HepG2 (cell line): ENCODE measurements at regions not wholly inside any gene's neighbourhood (a gene's known extent, or its start where the extent isn't known, plus 50 kb on each side); places are given as distances from the start of the nearest gene placed in this dataset.

Source experiments
- DMAP1 ChIP-seq: IDR thresholded peaks from 2 replicates; pipeline ENCODE4 v1.6.1; 2016
- FOXA1 ChIP-seq, 2 experiments: fragments of 450-650 bp in 1 of 2; sonication (generic) in 1 of 2; formaldehyde crosslinking in 1 of 2; IDR thresholded peaks; 2 replicates each; pipeline versions ENCODE4 v1.4.0 to v1.6.1; 2016 to 2020; ENCODE audit warnings: missing genetic modification reagents in 1 of 2
- FOXM1 ChIP-seq: sonication (generic); formaldehyde crosslinking; IDR thresholded peaks from 2 replicates; pipeline ENCODE4 v1.5.0; 2020; ENCODE audit warnings: missing genetic modification reagents
- MAX ChIP-seq: IDR thresholded peaks from 2 replicates; pipeline ENCODE4 v1.6.1; 2012; ENCODE audit warnings: inconsistent platforms
- NFATC3 ChIP-seq: sonication (generic); formaldehyde crosslinking; IDR thresholded peaks from 2 replicates; pipeline ENCODE4 v1.5.1; 2020; ENCODE audit warnings: mild to moderate bottlenecking, missing genetic modification reagents
- NR2F6 ChIP-seq, 2 experiments: IDR thresholded peaks; 2 replicates each; pipeline ENCODE4 v1.6.1; 2016; ENCODE audit warnings: antibody characterized with exemption in 1 of 2, mild to moderate bottlenecking in 1 of 2
- PHF21A ChIP-seq: sonication (generic); formaldehyde crosslinking; IDR thresholded peaks from 2 replicates; pipeline ENCODE4 v1.5.0; 2020; ENCODE audit warnings: mild to moderate bottlenecking, missing genetic modification reagents
- SIN3A ChIP-seq: IDR thresholded peaks from 2 replicates; pipeline ENCODE4 v1.6.1; 2011; ENCODE audit warnings: low read depth, mild to moderate bottlenecking, control low read depth, low read length, borderline replicate concordance
- SNAPC5 ChIP-seq: sonication (generic); formaldehyde crosslinking; IDR thresholded peaks from 2 replicates; pipeline ENCODE4 v1.8.1; 2023; ENCODE audit warnings: mild to moderate bottlenecking, missing genetic modification reagents, borderline replicate concordance
- ZBTB1 ChIP-seq: sonication (generic); formaldehyde crosslinking; IDR thresholded peaks from 2 replicates; pipeline ENCODE4 v1.4.0; 2020; ENCODE audit warnings: missing genetic modification reagents, borderline replicate concordance
- ZBTB46 ChIP-seq: sonication (generic); formaldehyde crosslinking; IDR thresholded peaks from 2 replicates; pipeline ENCODE4 v1.4.0; 2020; ENCODE audit warnings: mild to moderate bottlenecking, missing genetic modification reagents, borderline replicate concordance
- ZKSCAN5 ChIP-seq: sonication (generic); formaldehyde crosslinking; IDR thresholded peaks from 2 replicates; pipeline ENCODE4 v1.5.1; 2020; ENCODE audit warnings: mild to moderate bottlenecking, missing genetic modification reagents
- ZNF121 ChIP-seq: sonication (generic); formaldehyde crosslinking; IDR thresholded peaks from 2 replicates; pipeline ENCODE4 v1.5.0; 2020; ENCODE audit warnings: mild to moderate bottlenecking, missing genetic modification reagents
- ZNF207 ChIP-seq: fragments of 450-650 bp; IDR thresholded peaks from 2 replicates; pipeline ENCODE4 v1.6.1; 2016; ENCODE audit warnings: antibody characterized with exemption, borderline replicate concordance
- ZNF275 ChIP-seq: sonication (generic); formaldehyde crosslinking; IDR thresholded peaks from 2 replicates; pipeline ENCODE4 v1.8.0; 2022; ENCODE audit warnings: missing genetic modification reagents, mild to moderate bottlenecking, inconsistent platforms, borderline replicate concordance
- ZNF556 ChIP-seq: sonication (generic); formaldehyde crosslinking; IDR thresholded peaks from 2 replicates; pipeline ENCODE4 v1.4.0; 2020; ENCODE audit warnings: mild to moderate bottlenecking, missing genetic modification reagents, borderline replicate concordance
- ZNF598 ChIP-seq: sonication (generic); formaldehyde crosslinking; IDR thresholded peaks from 2 replicates; pipeline ENCODE4 v1.5.1; 2020; ENCODE audit warnings: mild to moderate bottlenecking, missing genetic modification reagents, borderline replicate concordance
- ZNF629 ChIP-seq: sonication (generic); formaldehyde crosslinking; conservative IDR thresholded peaks from 2 replicates; pipeline ENCODE4 v1.5.0; 2020; ENCODE audit warnings: missing genetic modification reagents
- TF ChIP-seq, protein P1 (sequence below): sonication (generic); formaldehyde crosslinking; IDR thresholded peaks from 2 replicates; pipeline ENCODE4 v1.4.0; 2020; ENCODE audit warnings: missing genetic modification reagents, borderline replicate concordance
- TF ChIP-seq, protein P2 (sequence below): sonication (generic); formaldehyde crosslinking; IDR thresholded peaks from 2 replicates; pipeline ENCODE4 v1.4.0; 2020; ENCODE audit warnings: missing genetic modification reagents, mild to moderate bottlenecking, borderline replicate concordance

DNA sequence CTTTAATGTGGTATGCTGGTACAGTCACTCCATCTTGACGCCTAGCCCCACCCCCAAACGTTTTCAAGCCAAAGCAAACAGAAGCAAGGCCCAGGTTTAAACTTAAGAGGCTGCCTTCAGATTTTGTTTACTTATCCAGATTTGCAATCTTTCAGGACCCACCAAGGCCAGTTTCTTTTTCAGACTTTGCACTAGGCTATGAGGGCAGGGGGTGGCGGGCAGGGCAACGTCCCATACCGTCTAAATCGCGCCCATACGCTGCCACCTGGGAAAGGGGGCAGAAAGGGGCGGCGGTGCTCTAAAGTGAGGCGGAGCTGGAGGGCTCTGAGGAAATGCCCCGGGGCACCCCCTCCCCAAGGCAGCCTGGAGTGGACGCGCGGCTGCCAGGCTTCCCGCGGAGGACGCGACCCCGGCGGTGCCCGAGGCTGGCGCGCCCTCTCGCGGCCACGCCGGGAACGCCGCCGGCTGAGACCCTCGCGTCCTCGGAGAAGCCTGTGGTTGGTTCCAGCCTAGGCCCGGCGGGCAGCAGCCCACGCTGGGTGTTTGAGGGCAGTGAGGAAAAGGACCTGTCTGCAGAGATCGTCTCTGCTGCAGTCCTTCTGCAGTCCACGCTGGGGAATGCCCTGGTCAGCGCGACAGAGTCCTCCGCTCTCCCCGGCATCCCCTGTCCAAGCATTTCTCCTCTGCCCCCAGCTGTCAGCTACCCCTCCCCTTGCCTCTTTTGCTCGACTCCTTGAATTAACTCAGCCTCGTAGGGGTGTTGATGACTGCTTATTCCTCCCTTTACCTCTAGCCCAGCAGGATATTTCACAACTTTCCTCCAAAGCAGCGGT lies 93.7 kb upstream of the PRNP start (continued):
- no peak for TF ChIP-seq SNAPC5
- peak; percentile 37; the same call in 1 of the 2 replicates for TF ChIP-seq NR2F6 (IDR thresholded peaks at IDR 0.05)
- TF ChIP-seq NR2F6 (CRISPR knock-in tag; IDR thresholded peaks at IDR 0.05), result 0 out of 2 replicates have a peak, but pooled peaks have one; percentile 7
- no peak for TF ChIP-seq SIN3A
- TF ChIP-seq ZBTB1 (CRISPR knock-in tag), result no peak
- TF ChIP-seq ZNF556 (CRISPR knock-in tag), result peak; percentile 92
- no peak for TF ChIP-seq ZBTB46 (CRISPR knock-in tag)
- no peak; the same call in 1 of the 2 replicates for TF ChIP-seq MAX
- TF ChIP-seq DMAP1, result no peak
- no peak for TF ChIP-seq NFATC3 (CRISPR knock-in tag)
- no peak for TF ChIP-seq ZNF207
- peak; percentile 94 for TF ChIP-seq PHF21A (CRISPR knock-in tag)
- no peak for TF ChIP-seq ZNF121 (CRISPR knock-in tag)
- TF ChIP-seq, protein P1, sequence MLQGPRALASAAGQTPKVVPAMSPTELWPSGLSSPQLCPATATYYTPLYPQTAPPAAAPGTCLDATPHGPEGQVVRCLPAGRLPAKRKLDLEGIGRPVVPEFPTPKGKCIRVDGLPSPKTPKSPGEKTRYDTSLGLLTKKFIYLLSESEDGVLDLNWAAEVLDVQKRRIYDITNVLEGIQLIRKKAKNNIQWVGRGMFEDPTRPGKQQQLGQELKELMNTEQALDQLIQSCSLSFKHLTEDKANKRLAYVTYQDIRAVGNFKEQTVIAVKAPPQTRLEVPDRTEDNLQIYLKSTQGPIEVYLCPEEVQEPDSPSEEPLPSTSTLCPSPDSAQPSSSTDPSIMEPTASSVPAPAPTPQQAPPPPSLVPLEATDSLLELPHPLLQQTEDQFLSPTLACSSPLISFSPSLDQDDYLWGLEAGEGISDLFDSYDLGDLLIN (CRISPR knock-in tag), result no peak
- peak; percentile 63; the same call in 1 of the 2 replicates for TF ChIP-seq ZNF598
- TF ChIP-seq ZNF275 (CRISPR knock-in tag), result no peak
- no peak for TF ChIP-seq FOXA1 (IDR thresholded peaks at IDR 0.05)
- TF ChIP-seq FOXA1 (CRISPR knock-in tag; IDR thresholded peaks at IDR 0.05), result no peak; the same call in 1 of the 2 replicates
- no peak for TF ChIP-seq FOXM1 (CRISPR knock-in tag)
- no peak for TF ChIP-seq ZNF629 (CRISPR knock-in tag)
- TF ChIP-seq, protein P2, sequence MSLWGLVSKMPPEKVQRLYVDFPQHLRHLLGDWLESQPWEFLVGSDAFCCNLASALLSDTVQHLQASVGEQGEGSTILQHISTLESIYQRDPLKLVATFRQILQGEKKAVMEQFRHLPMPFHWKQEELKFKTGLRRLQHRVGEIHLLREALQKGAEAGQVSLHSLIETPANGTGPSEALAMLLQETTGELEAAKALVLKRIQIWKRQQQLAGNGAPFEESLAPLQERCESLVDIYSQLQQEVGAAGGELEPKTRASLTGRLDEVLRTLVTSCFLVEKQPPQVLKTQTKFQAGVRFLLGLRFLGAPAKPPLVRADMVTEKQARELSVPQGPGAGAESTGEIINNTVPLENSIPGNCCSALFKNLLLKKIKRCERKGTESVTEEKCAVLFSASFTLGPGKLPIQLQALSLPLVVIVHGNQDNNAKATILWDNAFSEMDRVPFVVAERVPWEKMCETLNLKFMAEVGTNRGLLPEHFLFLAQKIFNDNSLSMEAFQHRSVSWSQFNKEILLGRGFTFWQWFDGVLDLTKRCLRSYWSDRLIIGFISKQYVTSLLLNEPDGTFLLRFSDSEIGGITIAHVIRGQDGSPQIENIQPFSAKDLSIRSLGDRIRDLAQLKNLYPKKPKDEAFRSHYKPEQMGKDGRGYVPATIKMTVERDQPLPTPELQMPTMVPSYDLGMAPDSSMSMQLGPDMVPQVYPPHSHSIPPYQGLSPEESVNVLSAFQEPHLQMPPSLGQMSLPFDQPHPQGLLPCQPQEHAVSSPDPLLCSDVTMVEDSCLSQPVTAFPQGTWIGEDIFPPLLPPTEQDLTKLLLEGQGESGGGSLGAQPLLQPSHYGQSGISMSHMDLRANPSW, result 0 out of 2 replicates have a peak, but pooled peaks have one; percentile 57
- TF ChIP-seq ZKSCAN5, result no peak
